T-helper 2 cell treated with Interferon-gamma antibody and Interleukin-4, amounts not matched to agents 5 μg/mL and 100 μg/mL, for 36 hours (primary cell): ENCODE measurements at regions not wholly inside any gene's neighbourhood (a gene's known extent, or its start where the extent isn't known, plus 50 kb on each side); places are given as distances from the start of the nearest gene placed in this dataset.

Source experiments
- DNase-seq: peaks from one replicate; pipeline ENCODE4 v3.0.0; 2021; ENCODE audit warnings: low spot score
- H3K27ac Mint-ChIP-seq: one replicate; pipeline ENCODE4 v1.8.0; 2021; ENCODE audit warnings: mild to moderate bottlenecking, mixed read lengths
- H3K27me3 Mint-ChIP-seq: one replicate; pipeline ENCODE4 v1.8.0; 2021; ENCODE audit warnings: low read depth, mixed read lengths
- H3K36me3 Mint-ChIP-seq: one replicate; pipeline ENCODE4 v1.8.0; 2021; ENCODE audit warnings: low read depth, mixed read lengths
- H3K4me1 Mint-ChIP-seq: one replicate; pipeline ENCODE4 v1.8.0; 2021; ENCODE audit warnings: low read depth, mixed read lengths
- H3K4me3 Mint-ChIP-seq: one replicate; pipeline ENCODE4 v1.8.0; 2022; ENCODE audit warnings: mild to moderate bottlenecking, moderate library complexity, mixed read lengths
- H3K9me3 Mint-ChIP-seq: one replicate; pipeline ENCODE4 v1.8.0; 2021; ENCODE audit warnings: mixed read lengths

DNA sequence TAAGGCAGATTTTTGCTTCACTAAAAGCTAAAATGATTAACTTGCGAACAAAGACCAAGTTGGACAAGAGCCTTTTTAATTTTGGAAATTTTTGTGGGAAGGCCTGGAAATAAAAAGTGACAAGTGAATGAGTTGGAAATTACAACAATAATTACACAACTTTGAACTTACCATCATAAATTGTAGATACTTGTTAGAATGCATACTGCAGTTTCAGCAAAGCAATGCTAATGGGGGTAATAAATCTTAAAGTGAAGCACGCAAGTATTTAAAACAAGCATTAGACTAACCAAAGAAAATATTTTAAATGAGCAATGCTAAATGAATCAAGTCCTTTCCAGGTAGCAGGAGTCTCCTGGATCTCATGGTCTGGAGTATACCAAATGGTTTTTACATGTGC is 83.2 kb upstream of the EYA4 start:
- no peaks in the 10 kb centered on the region for H3K27me3 Mint-ChIP-seq
- H3K4me3 Mint-ChIP-seq, result no peak overlapping the region
- no peak for DNase-seq
- H3K36me3 Mint-ChIP-seq, result no peaks in the 10 kb centered on the region
- no peaks in the 10 kb centered on the region for H3K4me1 Mint-ChIP-seq
- H3K9me3 Mint-ChIP-seq, result no peaks in the 10 kb centered on the region
- no peak overlapping the region for H3K27ac Mint-ChIP-seq

DNA sequence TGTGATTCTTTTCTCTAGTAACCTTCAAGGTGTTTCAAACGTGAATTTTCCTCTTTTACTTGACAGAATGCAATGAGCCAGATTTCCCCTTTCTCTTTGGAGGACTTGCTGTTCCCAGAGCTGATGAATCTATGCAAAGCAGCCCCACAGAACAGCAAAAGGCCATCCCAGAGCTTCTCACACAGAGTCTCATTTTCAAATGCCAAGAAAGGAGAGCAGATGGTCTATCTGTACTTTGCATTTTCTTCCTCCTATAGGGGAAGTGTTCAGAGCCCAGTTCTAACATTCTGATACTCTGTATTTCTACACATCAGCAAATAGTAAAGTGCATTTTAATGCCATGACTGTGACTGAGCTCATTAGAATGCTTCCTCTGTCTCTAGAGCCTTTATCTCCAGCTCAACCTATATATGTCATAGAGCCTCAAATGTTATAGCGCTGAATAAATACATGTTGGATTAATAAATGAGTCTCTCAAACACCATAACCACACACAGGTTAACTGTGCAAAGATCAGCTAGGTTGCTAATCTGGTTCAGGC is 81.8 kb upstream of the EYA4 start:
- Mint-ChIP-seq H3K27ac (no peak overlapping the region), H3K4me3 (no peak overlapping the region), H3K9me3 (no peaks in the 10 kb centered on the region), H3K4me1 (no peaks in the 10 kb centered on the region), H3K27me3 (no peaks in the 10 kb centered on the region), H3K36me3 (no peaks in the 10 kb centered on the region)
- DNase-seq, result no peak

DNA sequence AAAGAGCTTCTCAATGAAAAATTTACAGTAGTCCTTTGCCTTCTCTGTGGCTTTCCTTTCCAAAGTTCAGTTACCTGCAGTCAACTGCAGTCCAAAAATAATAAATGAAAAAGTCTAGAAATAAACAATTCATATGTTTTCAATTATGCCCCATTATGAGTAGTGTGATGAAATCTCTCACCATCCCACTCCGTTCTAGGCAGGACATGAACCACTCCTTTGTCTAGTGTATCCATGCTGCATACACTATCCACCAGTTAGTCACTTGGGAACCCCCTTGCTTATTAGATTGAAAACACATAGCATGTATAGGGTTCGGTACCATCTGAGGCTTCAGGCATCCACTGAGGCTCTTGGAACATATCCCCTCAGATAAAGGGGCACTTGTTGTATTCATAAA is 80.6 kb upstream of the EYA4 start:
- H3K9me3 Mint-ChIP-seq, result no peaks in the 10 kb centered on the region
- no peak for DNase-seq
- no peaks in the 10 kb centered on the region for H3K4me1 Mint-ChIP-seq
- H3K36me3 Mint-ChIP-seq, result no peaks in the 10 kb centered on the region
- H3K27ac Mint-ChIP-seq, result no peak overlapping the region
- no peaks in the 10 kb centered on the region for H3K27me3 Mint-ChIP-seq
- no peak overlapping the region for H3K4me3 Mint-ChIP-seq

DNA sequence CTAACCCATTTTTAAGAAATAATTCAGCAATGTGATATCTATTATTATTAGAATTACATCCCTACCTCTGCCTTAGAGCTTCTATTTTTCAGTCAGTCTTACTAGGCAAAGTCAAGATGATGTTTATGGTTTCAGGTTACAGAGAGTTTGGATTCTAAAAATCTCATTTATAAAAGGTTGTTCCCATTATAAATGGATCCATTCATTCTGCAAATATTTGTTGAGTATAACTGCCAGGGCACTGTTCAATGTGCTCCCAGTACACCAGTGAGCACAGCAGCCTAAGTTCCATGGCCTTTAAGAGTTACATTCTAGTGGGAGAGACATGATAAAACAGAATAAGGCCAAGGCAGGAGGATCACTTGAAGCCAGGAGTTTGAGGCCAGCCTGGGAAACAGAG is 75.9 kb upstream of the EYA4 start:
- H3K36me3 Mint-ChIP-seq, result no peaks in the 10 kb centered on the region
- H3K27me3 Mint-ChIP-seq, result no peaks in the 10 kb centered on the region

DNA sequence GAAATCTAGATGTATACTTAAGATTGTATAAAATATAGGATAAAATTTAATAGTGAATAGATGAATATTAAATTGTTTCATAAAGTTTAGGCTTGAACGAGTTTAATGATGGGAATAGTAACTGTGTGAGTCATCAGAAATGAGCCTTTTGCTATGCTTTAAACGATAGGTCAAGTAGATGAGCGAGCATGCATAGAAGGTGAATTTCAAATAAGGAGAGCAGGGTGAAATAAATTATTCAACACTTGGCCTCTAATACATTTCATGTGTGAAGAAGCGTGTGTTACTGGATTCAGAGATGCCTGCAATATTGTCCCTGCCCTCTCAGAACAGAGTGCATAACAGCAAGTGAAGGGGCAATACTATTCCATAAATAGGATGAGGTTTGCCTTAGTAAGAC is 74.4 kb upstream of the EYA4 start:
- no peak for DNase-seq
- no peaks in the 10 kb centered on the region for H3K4me1 Mint-ChIP-seq
- no peak overlapping the region for H3K27ac Mint-ChIP-seq
- H3K27me3 Mint-ChIP-seq, result no peaks in the 10 kb centered on the region
- H3K9me3 Mint-ChIP-seq, result no peaks in the 10 kb centered on the region
- no peaks in the 10 kb centered on the region for H3K36me3 Mint-ChIP-seq
- no peak overlapping the region for H3K4me3 Mint-ChIP-seq

More for the DNA sequence above, 75.9 kb upstream of the EYA4 start:
- Mint-ChIP-seq H3K4me3 (no peak overlapping the region), H3K9me3 (no peaks in the 10 kb centered on the region), H3K27ac (no peak overlapping the region), H3K4me1 (no peaks in the 10 kb centered on the region)
- DNase-seq, result no peak

DNA sequence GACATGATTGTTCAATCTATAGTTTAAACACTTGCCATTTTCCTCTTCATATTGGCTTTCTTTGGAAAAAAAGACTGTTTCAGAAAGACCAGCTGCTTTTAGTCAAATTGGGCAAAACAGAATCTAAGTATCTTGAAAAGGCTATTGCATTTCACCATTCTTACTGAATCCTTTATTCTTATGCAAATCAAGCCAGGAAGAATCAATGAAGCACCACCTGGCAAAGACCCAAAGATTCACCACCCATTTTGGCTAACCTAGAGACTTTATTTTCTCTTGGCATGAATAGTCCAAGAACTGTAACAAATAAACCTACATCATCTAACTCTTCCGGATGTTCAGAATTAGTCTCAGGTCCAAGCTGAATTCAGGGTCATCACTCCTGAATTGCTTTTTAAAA is 71.3 kb upstream of the EYA4 start:
- Mint-ChIP-seq H3K27me3 (no peaks in the 10 kb centered on the region), H3K4me3 (no peak overlapping the region), H3K9me3 (no peaks in the 10 kb centered on the region), H3K27ac (no peak overlapping the region), H3K4me1 (no peaks in the 10 kb centered on the region), H3K36me3 (no peaks in the 10 kb centered on the region)
- no peak for DNase-seq

DNA sequence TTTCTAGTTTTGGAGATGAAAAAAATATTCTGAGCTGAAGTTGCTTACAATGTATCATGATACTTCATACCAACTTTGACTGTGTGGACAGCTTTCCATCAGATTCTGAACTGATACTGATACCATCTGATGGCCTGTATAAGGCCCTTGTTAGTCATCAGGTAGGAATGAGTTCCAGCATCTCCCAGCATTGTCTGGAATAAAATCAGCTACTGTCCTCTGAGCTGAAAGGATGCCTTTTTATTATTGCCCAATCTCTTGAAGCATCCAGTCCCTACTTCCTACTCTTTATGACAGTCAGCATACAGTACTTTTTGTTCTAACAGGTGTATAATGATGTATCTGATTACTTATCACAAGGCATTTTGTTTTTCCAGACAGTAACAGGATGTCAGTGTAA is 70.6 kb upstream of the EYA4 start:
- no peaks in the 10 kb centered on the region for H3K4me1 Mint-ChIP-seq
- no peak overlapping the region for H3K27ac Mint-ChIP-seq
- no peaks in the 10 kb centered on the region for H3K36me3 Mint-ChIP-seq
- no peak overlapping the region for H3K4me3 Mint-ChIP-seq
- H3K9me3 Mint-ChIP-seq, result no peaks in the 10 kb centered on the region
- H3K27me3 Mint-ChIP-seq, result no peaks in the 10 kb centered on the region
- DNase-seq, result no peak

DNA sequence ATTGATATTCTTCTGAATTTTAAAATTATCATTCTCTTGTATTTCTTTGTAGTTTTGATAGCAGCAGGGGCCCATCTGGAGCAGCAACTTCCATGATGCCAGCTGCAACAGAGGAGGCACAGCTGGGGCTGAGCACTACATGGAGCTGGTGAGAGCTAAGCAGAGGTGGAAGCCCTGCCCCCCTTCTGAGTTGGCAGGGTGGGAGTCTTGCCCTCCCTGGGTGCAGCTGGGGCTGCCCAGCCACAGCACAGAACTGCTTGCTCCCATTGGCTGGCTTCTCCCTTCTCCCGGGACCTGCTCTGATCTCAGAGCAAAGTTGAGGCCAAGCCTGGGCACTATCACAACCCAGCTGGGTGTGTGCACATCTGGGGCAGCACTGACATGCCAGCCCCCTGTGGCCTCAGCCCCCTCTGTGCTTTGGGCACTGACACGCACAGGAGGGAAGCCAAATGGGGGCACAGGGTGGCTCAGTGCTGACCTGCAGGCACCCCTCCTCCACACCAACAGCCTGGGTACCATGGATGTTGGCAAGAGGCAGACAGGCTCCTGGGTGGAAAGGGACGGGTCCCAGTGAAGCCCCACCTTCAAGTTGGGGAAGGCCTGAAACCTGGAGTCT is 69.1 kb upstream of the EYA4 start:
- Mint-ChIP-seq H3K27me3 (no peaks in the 10 kb centered on the region), H3K9me3 (no peaks in the 10 kb centered on the region), H3K36me3 (no peaks in the 10 kb centered on the region), H3K27ac (no peak overlapping the region), H3K4me3 (no peak overlapping the region), H3K4me1 (no peaks in the 10 kb centered on the region)
- no peak for DNase-seq

DNA sequence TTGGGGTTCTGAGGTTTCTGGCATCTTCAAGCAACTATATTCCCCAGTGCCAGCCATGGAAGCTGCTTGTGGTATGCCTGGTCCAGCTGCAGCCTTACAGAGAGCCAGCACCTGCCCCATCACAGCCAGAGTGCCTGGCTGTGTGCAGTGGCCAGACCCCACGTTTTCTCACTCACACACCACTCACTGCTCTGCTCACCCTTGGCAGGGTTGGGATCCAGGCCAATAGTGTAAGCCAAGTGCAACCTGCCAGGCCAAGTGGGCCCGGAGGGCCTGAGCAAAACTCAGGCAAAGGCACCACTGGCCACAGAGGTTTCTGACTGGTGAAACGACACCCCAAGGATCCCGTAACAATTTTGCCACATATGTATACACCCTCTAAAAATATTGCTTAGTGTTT is 67.9 kb upstream of the EYA4 start:
- Mint-ChIP-seq H3K9me3 (no peaks in the 10 kb centered on the region), H3K36me3 (no peaks in the 10 kb centered on the region), H3K4me1 (no peaks in the 10 kb centered on the region), H3K27ac (no peak overlapping the region), H3K27me3 (no peaks in the 10 kb centered on the region), H3K4me3 (no peak overlapping the region)
- DNase-seq, result no peak

DNA sequence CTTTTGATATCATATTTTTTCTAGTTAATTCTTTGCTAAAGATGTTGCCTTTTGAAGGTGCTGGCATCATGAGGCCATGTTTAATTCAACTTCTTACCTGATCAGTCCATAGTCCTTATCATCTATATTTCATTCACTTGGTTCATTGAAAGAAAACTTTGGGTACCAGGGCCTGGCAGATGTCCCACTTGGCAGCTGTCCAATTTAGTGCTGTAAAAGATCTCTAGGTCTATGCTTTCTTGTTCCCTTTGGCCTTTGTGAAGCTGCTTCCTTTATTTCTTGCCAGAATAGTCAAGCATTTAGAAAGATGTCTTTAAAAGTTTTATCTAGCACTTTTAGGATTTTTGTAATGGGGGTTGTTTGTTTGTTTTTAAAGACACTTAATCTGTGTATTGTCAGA is 61.7 kb upstream of the EYA4 start:
- Mint-ChIP-seq H3K27ac (no peak overlapping the region), H3K4me1 (no peaks in the 10 kb centered on the region), H3K4me3 (no peak overlapping the region), H3K27me3 (no peaks in the 10 kb centered on the region), H3K36me3 (no peaks in the 10 kb centered on the region), H3K9me3 (no peaks in the 10 kb centered on the region)
- no peak for DNase-seq

DNA sequence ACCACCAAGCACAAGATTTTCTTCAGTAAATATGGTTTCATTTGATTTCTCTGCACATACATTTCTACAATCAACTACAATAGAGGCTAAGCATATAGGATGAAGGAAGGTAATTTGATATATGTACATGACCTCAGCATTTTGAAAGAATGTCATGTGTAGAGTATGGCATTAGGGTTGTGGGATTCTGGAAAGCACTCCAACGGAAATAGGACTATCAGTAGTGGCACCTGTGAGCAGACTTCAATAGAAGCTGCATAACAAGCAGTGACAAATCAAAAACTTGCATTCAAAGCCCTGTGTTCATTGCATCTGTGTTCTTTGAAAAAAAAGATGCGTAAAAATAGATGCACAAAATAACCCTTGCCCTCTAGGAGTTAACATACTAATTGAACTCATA is 57.5 kb upstream of the EYA4 start:
- Mint-ChIP-seq H3K4me1 (no peaks in the 10 kb centered on the region), H3K9me3 (no peaks in the 10 kb centered on the region), H3K27me3 (peaks cover 3% of the 10 kb centered on the region), H3K36me3 (no peaks in the 10 kb centered on the region), H3K27ac (no peak overlapping the region), H3K4me3 (no peak overlapping the region)
- DNase-seq, result no peak

DNA sequence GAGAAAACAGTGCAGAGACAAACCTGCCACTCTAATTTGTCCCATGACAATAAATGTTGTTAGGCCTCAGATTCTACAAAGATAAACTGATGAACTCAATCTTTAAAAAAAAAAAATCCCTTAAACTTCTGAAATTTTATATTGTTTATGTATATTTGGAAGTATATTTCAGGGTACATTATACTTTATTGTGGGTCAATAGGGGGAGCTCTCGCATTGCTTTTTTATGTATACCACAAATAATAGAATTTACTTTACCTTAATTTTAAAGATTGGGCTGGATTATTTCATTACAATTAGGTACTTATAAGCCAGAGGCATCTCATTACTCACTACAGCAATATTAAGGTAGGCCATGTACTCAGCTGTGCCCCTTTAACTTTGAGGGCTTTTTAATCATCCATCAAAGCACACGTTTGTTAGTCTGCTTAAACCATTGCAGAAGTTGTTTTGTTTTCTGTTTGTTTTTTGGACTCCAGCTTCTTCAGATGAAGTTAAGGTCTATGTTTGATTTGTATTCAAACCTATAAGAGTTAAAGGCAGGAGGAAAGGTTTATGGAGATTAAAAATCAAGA is 56.3 kb upstream of the EYA4 start:
- Mint-ChIP-seq H3K9me3 (no peaks in the 10 kb centered on the region), H3K36me3 (no peaks in the 10 kb centered on the region), H3K4me3 (no peak overlapping the region), H3K4me1 (no peaks in the 10 kb centered on the region), H3K27me3 (peaks cover 3% of the 10 kb centered on the region), H3K27ac (no peak overlapping the region)
- no peak for DNase-seq

DNA sequence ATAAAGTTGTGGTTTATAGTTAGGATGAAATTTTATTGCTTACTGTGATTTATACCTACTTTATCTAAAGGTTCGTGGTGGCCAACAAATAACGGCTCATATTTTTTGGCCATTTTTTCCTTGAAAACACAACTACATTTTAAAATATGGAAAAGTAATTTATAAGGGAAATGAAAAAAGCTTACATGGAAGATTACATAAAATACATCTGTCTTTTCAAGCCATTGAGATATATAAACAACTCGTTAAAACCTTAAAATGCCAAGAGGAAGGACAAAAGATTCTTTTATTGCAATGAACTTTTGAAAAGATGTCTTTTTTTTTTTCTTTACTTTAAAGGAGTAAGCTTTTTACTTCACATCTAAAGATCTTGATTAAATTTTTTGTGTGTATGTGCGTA is 55.4 kb upstream of the EYA4 start:
- no peaks in the 10 kb centered on the region for H3K9me3 Mint-ChIP-seq
- no peaks in the 10 kb centered on the region for H3K36me3 Mint-ChIP-seq
- DNase-seq, result no peak
- no peaks in the 10 kb centered on the region for H3K4me1 Mint-ChIP-seq
- H3K27me3 Mint-ChIP-seq, result peaks cover 3% of the 10 kb centered on the region
- no peak overlapping the region for H3K4me3 Mint-ChIP-seq
- no peak overlapping the region for H3K27ac Mint-ChIP-seq

DNA sequence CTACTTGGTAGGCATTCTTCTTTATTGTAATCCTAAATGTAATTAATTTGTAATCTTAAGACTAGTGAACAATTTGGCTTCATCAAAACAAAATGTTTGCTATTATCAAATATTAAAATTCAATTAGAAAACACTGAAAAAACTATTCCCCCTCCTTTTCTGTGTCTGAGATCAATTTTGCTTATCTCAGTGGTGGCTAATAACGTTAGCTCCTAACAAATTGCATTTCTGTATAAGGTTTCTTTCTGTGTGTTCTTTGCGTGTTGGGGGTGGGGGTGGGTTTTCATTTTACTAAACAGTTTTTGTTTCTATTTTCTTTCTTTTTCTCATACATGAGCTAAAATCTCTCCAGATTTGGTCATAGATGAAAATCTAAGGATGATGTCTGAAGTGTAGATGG is 54.0 kb upstream of the EYA4 start:
- Mint-ChIP-seq H3K36me3 (no peaks in the 10 kb centered on the region), H3K9me3 (no peaks in the 10 kb centered on the region), H3K27me3 (peaks cover 3% of the 10 kb centered on the region), H3K4me1 (no peaks in the 10 kb centered on the region), H3K4me3 (no peak overlapping the region), H3K27ac (no peak overlapping the region)
- no peak for DNase-seq
